ENCODE measurements at regions not wholly inside any gene's neighbourhood (a gene's known extent, or its start where the extent isn't known, plus 50 kb on each side); places are given as distances from the start of the nearest gene placed in this dataset.

GRCh38 chr9:12921621-12922020 lies 146.8 kb downstream of the LURAP1L start:
- WGBS, 2 donors, result 89 to 94% methylated on average over 3 of the region's 3 CpGs

GRCh38 chr9:12922224-12922866 lies 147.5 kb downstream of the LURAP1L start:
- DNase-seq (no peak), ATAC-seq (ENCODE audit: insufficient read depth, low FRiP score) (no peak)
- WGBS, 2 donors, result 63 to 77% methylated on average over 4 of the region's 4 CpGs
- H3K27ac ChIP-seq (ENCODE audit: low read depth in 1 of 2, low read length in 1 of 2), result no peak overlapping the region
- no peaks in the 10 kb centered on the region for H3K27me3 ChIP-seq (ENCODE audit: control insufficient read depth in 3 of 3, insufficient read depth in 3 of 3, low read length in 2 of 3)
- no peak for TF ChIP-seq CTCF (IDR thresholded peaks at IDR 0.05; ENCODE audit: control extremely low read depth, extremely low read depth)
- H3K9ac ChIP-seq (ENCODE audit: insufficient read depth in 1 of 2, low read length in 2 of 2), result no peak overlapping the region
- no peaks in the 10 kb centered on the region for H3K9me3 ChIP-seq (ENCODE audit: control insufficient read depth in 4 of 4, insufficient read depth in 3 of 4, low read length in 3 of 4)
- peaks cover 2 to 10% (median 7%) of the 10 kb centered on the region in 5 donors for H3K4me1 ChIP-seq (ENCODE audit: control insufficient read depth in 5 of 5, insufficient read depth in 5 of 5, low read length in 5 of 5)
- no peaks in the 10 kb centered on the region for H3K36me3 ChIP-seq (ENCODE audit: control insufficient read depth in 4 of 4, insufficient read depth in 4 of 4, low read length in 4 of 4)
- H3K4me3 ChIP-seq, result no peak overlapping the region

More at GRCh38 chr9:12921621-12922020, 146.8 kb downstream of the LURAP1L start:
- H3K9ac ChIP-seq (ENCODE audit: insufficient read depth in 1 of 2, low read length in 2 of 2), result no peak overlapping the region
- no peaks in the 10 kb centered on the region for H3K9me3 ChIP-seq (ENCODE audit: control insufficient read depth in 4 of 4, insufficient read depth in 3 of 4, low read length in 3 of 4)
- H3K36me3 ChIP-seq (ENCODE audit: control insufficient read depth in 4 of 4, insufficient read depth in 4 of 4, low read length in 4 of 4), result no peaks in the 10 kb centered on the region
- TF ChIP-seq CTCF (IDR thresholded peaks at IDR 0.05; ENCODE audit: control extremely low read depth, extremely low read depth), result no peak
- no peak overlapping the region for H3K27ac ChIP-seq (ENCODE audit: low read depth in 1 of 2, low read length in 1 of 2)
- no peaks in the 10 kb centered on the region for H3K27me3 ChIP-seq (ENCODE audit: control insufficient read depth in 3 of 3, insufficient read depth in 3 of 3, low read length in 2 of 3)
- DNase-seq (no peak), ATAC-seq (ENCODE audit: insufficient read depth, low FRiP score) (no peak)
- no peak overlapping the region for H3K4me3 ChIP-seq
- H3K4me1 ChIP-seq (ENCODE audit: control insufficient read depth in 5 of 5, insufficient read depth in 5 of 5, low read length in 5 of 5), result peaks cover 2 to 10% (median 7%) of the 10 kb centered on the region in 5 donors

GRCh38 chr9:12923468-12924009 lies 148.7 kb downstream of the LURAP1L start:
- H3K4me1 ChIP-seq (ENCODE audit: control insufficient read depth in 5 of 5, insufficient read depth in 5 of 5, low read length in 5 of 5), result peaks cover 2 to 10% (median 7%) of the 10 kb centered on the region in 5 donors
- no peaks in the 10 kb centered on the region for H3K9me3 ChIP-seq (ENCODE audit: control insufficient read depth in 4 of 4, insufficient read depth in 3 of 4, low read length in 3 of 4)
- H3K9ac ChIP-seq (ENCODE audit: insufficient read depth in 1 of 2, low read length in 2 of 2), result no peak overlapping the region
- H3K4me3 ChIP-seq, result no peak overlapping the region
- peak overlapping the region in 1 of 2 donors; percentile 92 for H3K27ac ChIP-seq (ENCODE audit: low read depth in 1 of 2, low read length in 1 of 2)
- no peaks in the 10 kb centered on the region for H3K27me3 ChIP-seq (ENCODE audit: control insufficient read depth in 3 of 3, insufficient read depth in 3 of 3, low read length in 2 of 3)
- no peak for TF ChIP-seq CTCF (IDR thresholded peaks at IDR 0.05; ENCODE audit: control extremely low read depth, extremely low read depth)
- DNase-seq (peak; percentile 48 to 70 (median 54)), ATAC-seq (ENCODE audit: insufficient read depth, low FRiP score) (peak; percentile 50)
- H3K36me3 ChIP-seq (ENCODE audit: control insufficient read depth in 4 of 4, insufficient read depth in 4 of 4, low read length in 4 of 4), result no peaks in the 10 kb centered on the region
- 42 to 48% methylated on average over 1 of the region's 1 CpG for WGBS, 2 donors

Data from lung (tissue), 11 donors.